ENCODE measurements at regions not wholly inside any gene's neighbourhood (a gene's known extent, or its start where the extent isn't known, plus 50 kb on each side); places are given as distances from the start of the nearest gene placed in this dataset.

DNA sequence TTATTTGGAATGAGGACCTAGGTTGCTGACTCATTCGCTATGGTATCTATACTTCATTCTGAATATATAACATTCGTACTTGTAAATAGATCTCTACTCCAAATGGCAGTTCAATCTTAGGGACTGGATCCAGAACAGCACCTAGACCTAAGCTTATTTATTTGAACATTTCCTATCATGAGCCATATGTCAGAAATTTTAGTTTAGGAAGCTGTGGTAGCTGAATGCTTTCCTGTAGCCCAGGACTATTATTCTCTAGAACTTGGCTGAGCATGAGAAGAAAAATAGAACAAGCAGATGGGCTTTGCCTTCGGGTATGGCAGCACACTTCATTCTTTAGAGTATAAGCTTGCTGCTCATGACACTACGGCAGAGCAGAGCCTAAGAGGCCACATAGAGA is 1114.4 kb upstream of the B3GALT2 start:
- TF ChIP-seq POLR2A (IDR thresholded peaks at IDR 0.05) (no peak), CTCF (IDR thresholded peaks at IDR 0.05) (no peak)

All from heart left ventricle (tissue), 13 donors.